Gastroesophageal sphincter (tissue), 3 donors: ENCODE measurements at regions not wholly inside any gene's neighbourhood (a gene's known extent, or its start where the extent isn't known, plus 50 kb on each side); places are given as distances from the start of the nearest gene placed in this dataset.

Source experiments
- CTCF ChIP-seq, 4 experiments: fragments of 200-600 bp in 2 of 4; fragments of 450-650 bp in 2 of 4; sonication (generic) in 1 of 4; IDR thresholded peaks; one replicate each; pipeline ENCODE4 v1.5.1; 2017 to 2019; ENCODE audit warnings: antibody characterized with exemption in 4 of 4, mild to moderate bottlenecking in 2 of 4, moderate library complexity in 2 of 4
- EP300 ChIP-seq: sonication (generic); formaldehyde crosslinking; IDR thresholded peaks from one replicate; pipeline ENCODE4 v1.6.1; 2017; ENCODE audit warnings: antibody characterized with exemption, mild to moderate bottlenecking
- POLR2A ChIP-seq, 2 donors: fragments of 450-650 bp; IDR thresholded peaks; one replicate each; pipeline ENCODE4 v1.6.1; 2017; ENCODE audit warnings: antibody characterized with exemption in 2 of 2, mild to moderate bottlenecking in 2 of 2, moderate library complexity in 1 of 2
- POLR2AphosphoS5 ChIP-seq: sonication (generic); formaldehyde crosslinking; IDR thresholded peaks from one replicate; pipeline ENCODE4 v1.6.1; 2017; ENCODE audit warnings: antibody characterized with exemption

GRCh38 chr4:31104577-31104976 lies 384.4 kb downstream of the PCDH7 start:
- no peak for TF ChIP-seq CTCF (IDR thresholded peaks at IDR 0.05)
- no peak for TF ChIP-seq POLR2A (IDR thresholded peaks at IDR 0.05)
- no peak for TF ChIP-seq EP300
- no peak for TF ChIP-seq POLR2AphosphoS5
